Kidney (tissue), 13 donors: ENCODE measurements at regions not wholly inside any gene's neighbourhood (a gene's known extent, or its start where the extent isn't known, plus 50 kb on each side); places are given as distances from the start of the nearest gene placed in this dataset.

Experiments used
- DNase-seq, 5 donors: peaks; one replicate each; pipeline ENCODE4 v3.0.0-alpha.2; 2013 to 2020
- FAIRE-seq: peaks from 2 replicates; lab custom pipeline; 2012; peaks lifted over from hg19 to GRCh38; lab: Jason Lieb, UNC
- H3K27ac ChIP-seq, 2 donors: one replicate each; pipeline ENCODE4 v1.7.0; 2013; ENCODE audit warnings: low read depth in 2 of 2, low read length in 2 of 2, inconsistent platforms in 1 of 2
- H3K27me3 ChIP-seq: one replicate; pipeline ENCODE4 v1.7.1; 2013; ENCODE audit warnings: low read length, inconsistent platforms; ENCODE audit not compliant: control insufficient read depth, insufficient read depth
- H3K36me3 ChIP-seq, 3 donors: one replicate each; pipeline versions ENCODE4 v1.7.0 to v1.7.1; 2013; ENCODE audit warnings: low read length in 3 of 3, control low read depth in 1 of 3, inconsistent platforms in 1 of 3; ENCODE audit not compliant: insufficient read depth in 3 of 3, control insufficient read depth in 2 of 3
- H3K4me1 ChIP-seq, 3 donors: one replicate each; pipeline versions ENCODE4 v1.7.0 to v1.7.1; 2013; ENCODE audit warnings: low read length in 3 of 3, inconsistent platforms in 1 of 3, low read depth in 1 of 3; ENCODE audit not compliant: control insufficient read depth in 2 of 3, insufficient read depth in 2 of 3
- H3K4me3 ChIP-seq, 3 donors: one replicate each; pipeline versions ENCODE4 v1.7.0 to v1.8.1; 2013; ENCODE audit warnings: low read length in 3 of 3, control low read depth in 1 of 3, inconsistent platforms in 1 of 3
- H3K9ac ChIP-seq, 3 donors: one replicate each; pipeline versions ENCODE4 v1.7.0 to v1.7.1; 2013; ENCODE audit warnings: low read length in 3 of 3, control low read depth in 1 of 3, inconsistent platforms in 1 of 3
- H3K9me3 ChIP-seq, 3 donors: one replicate each; pipeline versions ENCODE4 v1.7.0 to v1.7.1; 2013; ENCODE audit warnings: low read length in 3 of 3, control low read depth in 1 of 3, inconsistent platforms in 1 of 3; ENCODE audit not compliant: control insufficient read depth in 2 of 3, insufficient read depth in 1 of 3
- CTCF ChIP-seq: IDR thresholded peaks from 3 replicates; pipeline ENCODE4 v1.5.1; 2012; ENCODE audit warnings: mild to moderate bottlenecking, moderate library complexity, borderline replicate concordance; ENCODE audit not compliant: insufficient read depth; ENCODE audit errors: extremely low read depth
- intact Hi-C: fragments of 100-400 bp; cut with DNase I; formaldehyde crosslinking; loops from one replicate; pipeline ENCODE4 v1.11.1; 2022
- donor health status: control.
- donor health status: control.
- donor health status: control.
- donor health status: control.
- donor health status: control.
- donor health status: DM: yes; HTN: yes; CAD: no.
- donor health status: Normal renal cell carcinoma (clear cell type).

DNA sequence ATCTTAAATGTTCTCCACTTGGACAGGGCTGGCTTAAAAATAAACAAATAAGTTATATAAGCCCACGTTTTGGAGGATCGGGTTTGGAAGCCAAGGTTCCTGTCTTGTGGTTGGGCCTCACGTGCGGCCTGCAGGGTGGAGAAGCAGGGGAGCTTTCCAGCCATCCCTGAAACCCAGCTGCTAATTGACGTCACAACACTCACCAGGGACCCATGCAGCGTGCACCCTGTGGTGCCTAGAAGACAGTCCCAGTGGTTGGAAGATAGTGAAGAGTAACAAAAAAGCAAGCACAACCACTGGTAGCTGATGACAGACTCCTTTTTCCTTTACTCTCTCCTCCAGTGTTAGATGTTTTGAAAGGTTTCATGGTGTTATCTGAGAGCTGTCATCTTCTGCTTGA is 142.0 kb upstream of the RBPJ start:
- intact Hi-C loops: no loop called here
- FAIRE-seq (no peak), DNase-seq (no peak)
- H3K27me3 ChIP-seq: no peaks in the 10 kb centered on the region
- TF ChIP-seq CTCF: no peak
- H3K4me1 ChIP-seq: no peaks in the 10 kb centered on the region
- no peaks in the 10 kb centered on the region for H3K36me3 ChIP-seq
- no peaks in the 10 kb centered on the region for H3K9me3 ChIP-seq
- no peak overlapping the region for H3K4me3 ChIP-seq
- no peak overlapping the region for H3K27ac ChIP-seq
- H3K9ac ChIP-seq: no peak overlapping the region

- Histone ChIP-seq H3K27ac (no peak overlapping the region), H3K36me3 (no peaks in the 10 kb centered on the region), H3K9me3 (no peaks in the 10 kb centered on the region), H3K9ac (no peak overlapping the region), H3K4me3 (no peak overlapping the region), H3K4me1 (no peaks in the 10 kb centered on the region), H3K27me3 (no peaks in the 10 kb centered on the region)
- no peak for DNase-seq
- intact Hi-C loops: no loop called here
- FAIRE-seq: no peak
- TF ChIP-seq CTCF: no peak
Measured at GRCh38 chr4:26179316-26179760, 141.5 kb upstream of the RBPJ start.

DNA sequence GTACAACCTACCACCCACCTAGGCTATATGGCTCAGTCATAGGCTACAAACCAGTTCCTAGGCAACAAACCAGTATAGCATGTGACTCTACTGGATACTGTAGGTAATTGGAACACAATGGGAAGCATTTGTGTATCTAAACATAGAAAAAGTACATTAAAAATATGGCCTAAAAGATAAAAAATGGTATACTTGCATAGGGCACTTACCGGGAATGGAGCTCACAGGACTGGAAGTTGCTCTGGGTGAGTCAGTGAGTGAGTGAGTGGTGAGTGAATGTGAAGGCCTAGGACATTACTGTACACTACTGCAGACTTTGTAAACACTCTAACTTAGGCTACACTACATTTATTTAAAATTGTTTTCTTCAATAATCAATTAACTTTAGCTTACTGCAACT is 139.2 kb upstream of the RBPJ start:
- Histone ChIP-seq H3K9me3 (no peaks in the 10 kb centered on the region), H3K27me3 (no peaks in the 10 kb centered on the region), H3K9ac (no peak overlapping the region), H3K4me3 (no peak overlapping the region), H3K36me3 (no peaks in the 10 kb centered on the region), H3K27ac (no peak overlapping the region), H3K4me1 (no peaks in the 10 kb centered on the region)
- intact Hi-C loops: no loop called here
- no peak for TF ChIP-seq CTCF
- FAIRE-seq (no peak), DNase-seq (no peak)

DNA sequence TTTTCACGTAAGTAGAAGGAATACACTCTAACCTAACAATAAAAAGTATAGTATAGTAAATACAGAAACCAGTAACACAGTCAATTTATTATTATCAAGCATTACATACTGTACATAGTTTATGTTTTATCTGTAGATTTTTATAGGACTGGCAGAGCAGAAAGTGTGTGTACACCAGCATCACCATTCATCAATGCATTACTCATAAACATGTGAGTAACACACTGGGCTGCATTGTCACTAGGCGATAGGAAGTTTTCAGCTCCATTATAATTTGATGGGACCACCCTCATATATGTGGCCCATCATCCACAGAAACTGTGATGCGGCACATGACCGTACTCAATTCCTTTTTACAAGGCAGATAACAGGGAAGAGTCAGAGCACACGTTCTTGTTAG is 137.8 kb upstream of the RBPJ start:
- H3K27ac ChIP-seq: no peak overlapping the region
- TF ChIP-seq CTCF: no peak
- no peaks in the 10 kb centered on the region for H3K27me3 ChIP-seq
- H3K4me1 ChIP-seq: no peaks in the 10 kb centered on the region
- DNase-seq: no peak
- no peak for FAIRE-seq
- no peak overlapping the region for H3K4me3 ChIP-seq
- H3K9me3 ChIP-seq: no peaks in the 10 kb centered on the region
- intact Hi-C loops: no loop called here
- H3K36me3 ChIP-seq: no peaks in the 10 kb centered on the region
- H3K9ac ChIP-seq: no peak overlapping the region
